ENCODE measurements at regions not wholly inside any gene's neighbourhood (a gene's known extent, or its start where the extent isn't known, plus 50 kb on each side); places are given as distances from the start of the nearest gene placed in this dataset.
A peak's percentile ranks its signal among the peaks of the same experiment; 100 is the strongest.

GRCh38 chr2:235378944-235379343, 114.9 kb upstream of the AGAP1 start:
- intact Hi-C loops (cut with DNase I): loop anchor here (10.0 kb wide), 1 partner anchor 244 kb away; no protein-coding TSS in a partner anchor

GRCh38 chr2:235381261-235381912, 112.5 kb upstream of the AGAP1 start:
- intact Hi-C loops (cut with DNase I): loop anchor here (10.0 kb wide), 1 partner anchor 117 kb away; no protein-coding TSS in a partner anchor
- no peak for DNase-seq

More at GRCh38 chr2:235378944-235379343, 114.9 kb upstream of the AGAP1 start:
- DNase-seq: no peak

DNA sequence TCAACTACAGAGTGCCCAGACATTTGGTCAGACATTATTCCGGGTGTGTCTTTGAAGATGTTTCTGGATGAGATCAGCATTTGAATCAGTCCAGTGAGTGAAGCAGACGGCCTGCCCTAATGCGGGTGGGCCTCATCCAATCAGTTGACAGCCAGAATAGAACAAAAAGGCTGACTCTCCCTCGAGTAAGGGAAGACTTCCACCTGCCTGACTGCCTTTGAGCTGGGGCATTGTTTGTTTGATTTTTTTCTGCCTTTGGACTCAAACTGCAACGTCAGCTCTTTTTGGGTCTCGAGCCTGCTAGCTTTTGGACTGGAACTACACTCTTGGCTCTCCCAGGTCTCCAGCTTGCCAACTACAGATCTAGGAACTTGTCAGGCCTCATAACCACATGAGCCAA, 111.7 kb upstream of the AGAP1 start:
- intact Hi-C loops (cut with DNase I): loop anchor here (10.0 kb wide), 1 partner anchor 117 kb away; no protein-coding TSS in a partner anchor
- DNase-seq: no peak

GRCh38 chr2:235382601-235383000, 111.2 kb upstream of the AGAP1 start:
- intact Hi-C loops (cut with DNase I): loop anchor here (10.0 kb wide), 1 partner anchor 118 kb away; no protein-coding TSS in a partner anchor
- DNase-seq: no peak

DNA sequence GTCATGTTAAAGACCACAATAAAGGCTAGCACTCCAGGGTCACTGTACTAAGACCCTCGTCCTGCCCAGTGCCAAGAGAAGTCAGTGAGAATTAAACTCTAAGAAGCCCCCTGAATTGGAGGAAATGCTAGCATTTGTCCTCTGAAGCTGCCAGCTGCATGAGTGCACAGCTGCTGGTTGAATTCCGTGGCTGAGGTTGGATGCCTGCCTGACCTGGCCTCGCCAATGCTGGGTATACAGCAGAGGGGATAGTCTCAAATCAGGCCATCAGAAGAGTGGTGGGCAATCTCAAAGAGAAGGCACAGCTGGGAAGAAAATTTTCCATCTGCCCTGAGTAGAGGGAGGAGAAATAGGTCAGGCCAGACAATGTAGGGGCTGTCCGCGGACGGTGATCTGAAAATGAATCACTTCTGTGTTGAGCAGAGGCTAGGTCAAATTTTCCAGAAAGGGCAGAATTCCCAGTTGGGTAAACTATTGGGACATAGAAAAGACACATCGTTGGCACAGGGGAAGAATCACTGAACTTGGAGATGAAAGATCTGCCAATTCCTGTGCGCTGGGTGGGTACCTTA, 110.5 kb upstream of the AGAP1 start:
- intact Hi-C loops (cut with DNase I): loop anchor here (10.0 kb wide), 1 partner anchor 119 kb away; no protein-coding TSS in a partner anchor
- peak in 2 of 10 donors; percentile 17 to 77 for DNase-seq

DNA sequence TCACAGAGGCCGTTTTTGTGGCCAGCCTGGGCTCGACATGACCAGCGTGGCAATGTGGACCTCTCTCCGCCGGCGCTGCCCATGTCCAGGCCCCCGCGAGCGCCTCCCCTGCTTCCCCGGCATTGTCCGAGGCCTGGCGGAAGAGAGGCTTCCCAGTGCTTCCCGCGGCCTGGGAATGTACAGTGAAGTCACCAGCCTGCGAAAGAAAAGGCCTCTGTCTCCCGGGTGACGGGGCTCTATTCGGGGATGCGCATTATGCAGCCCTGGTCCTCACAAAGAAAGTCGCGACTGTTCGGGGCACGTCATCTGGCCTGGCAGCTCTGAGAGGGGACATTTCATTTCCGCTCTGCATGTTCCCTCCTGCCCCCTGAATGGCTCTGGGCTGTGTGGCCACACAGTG, 109.2 kb upstream of the AGAP1 start:
- DNase-seq: peak; percentile 70 to 97 (median 85)
- intact Hi-C loops (cut with DNase I): loop anchor here (2.0 to 10.0 kb wide), 2 partner anchors 110 to 120 kb away; partner anchors contain the start of gene AGAP1

DNA sequence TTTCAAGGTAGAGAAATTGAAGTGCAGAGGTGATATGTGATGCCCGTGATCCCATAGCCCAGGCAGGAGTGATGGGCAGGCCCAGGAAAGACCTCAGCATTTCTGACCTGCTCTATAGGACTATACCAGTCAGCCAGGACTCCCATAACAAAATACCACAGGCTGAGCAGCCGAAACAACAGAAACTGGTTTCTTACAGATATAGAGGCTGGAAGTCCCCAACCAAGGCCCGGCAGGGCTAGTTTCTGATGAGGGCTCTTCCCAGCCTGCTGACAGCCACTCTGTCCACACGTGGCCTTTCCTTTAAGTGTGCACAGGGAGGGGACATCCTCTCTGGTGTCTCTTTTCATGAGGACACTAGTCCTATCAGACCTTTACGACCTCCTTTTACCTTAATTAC, 104.2 kb upstream of the AGAP1 start:
- intact Hi-C loops (cut with DNase I): loop anchor here (10.0 kb wide), 1 partner anchor 125 kb away; no protein-coding TSS in a partner anchor
- no peak for DNase-seq

GRCh38 chr2:235390108-235390815, 103.6 kb upstream of the AGAP1 start:
- intact Hi-C loops (cut with DNase I): no loop called here
- peak in 1 of 10 donors; percentile 46 for DNase-seq

DNA sequence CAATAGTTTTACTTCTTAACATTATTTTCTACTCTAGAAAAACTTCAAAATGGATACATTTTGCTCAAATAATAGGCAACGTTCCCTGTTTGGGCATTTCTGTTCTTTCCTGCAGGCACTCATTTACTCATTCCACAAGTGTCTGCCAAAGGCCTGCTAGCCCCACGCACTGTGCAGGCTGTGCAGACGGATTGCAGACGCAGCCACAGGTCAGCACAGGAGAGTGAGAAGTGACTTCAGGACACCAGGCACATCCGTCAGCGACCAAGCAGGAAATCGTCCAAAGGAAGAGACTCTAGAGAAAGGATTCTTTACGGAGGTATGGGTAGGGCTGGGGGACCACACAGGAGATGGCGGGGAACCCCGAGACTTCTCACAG, 103.0 kb upstream of the AGAP1 start:
- DNase-seq: no peak
- intact Hi-C loops (cut with DNase I): no loop called here

GRCh38 chr2:235391921-235392615, 101.8 kb upstream of the AGAP1 start:
- DNase-seq: peak in 4 of 10 donors; percentile 14 to 87 (median 50)
- intact Hi-C loops (cut with DNase I): no loop called here

- no peak for DNase-seq
- intact Hi-C loops (cut with DNase I): no loop called here
Measured at GRCh38 chr2:235394278-235394828, 99.5 kb upstream of the AGAP1 start.

DNA sequence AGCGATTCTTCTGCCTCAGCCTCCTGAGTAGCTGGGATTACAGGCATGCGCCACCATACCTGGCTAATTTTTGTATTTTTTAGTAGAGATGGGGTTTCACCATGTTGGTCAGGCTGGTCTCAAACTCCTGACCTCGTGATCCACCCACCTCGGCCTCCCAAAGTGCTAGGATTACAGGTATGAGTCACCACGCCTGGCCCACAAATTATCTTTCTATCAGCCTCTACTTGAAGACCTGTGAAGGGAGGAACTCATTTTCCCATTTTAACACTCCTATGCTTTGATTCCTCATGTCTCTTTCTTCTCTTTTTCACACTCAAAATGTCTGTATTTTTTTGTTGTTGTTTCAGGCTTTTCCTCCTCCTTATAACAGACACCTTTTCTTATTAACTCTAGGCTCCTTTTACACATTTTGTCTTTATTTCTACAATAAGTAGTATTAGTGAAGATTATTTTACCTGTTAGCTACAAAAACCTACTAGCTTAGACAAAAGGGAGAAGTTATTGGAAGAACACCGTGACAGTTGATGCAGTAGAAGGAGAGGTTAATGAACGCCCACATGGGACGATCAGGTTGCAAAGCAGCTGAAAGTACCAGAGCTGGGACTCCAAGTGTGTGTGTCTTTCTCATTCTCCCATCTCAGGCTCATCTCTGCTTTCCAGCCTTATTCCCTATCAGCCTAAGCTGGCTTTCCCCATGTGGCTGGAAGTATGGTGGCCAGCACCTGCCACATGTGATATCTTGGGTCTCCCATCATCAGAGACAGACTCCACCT, 97.6 kb upstream of the AGAP1 start:
- intact Hi-C loops (cut with DNase I): no loop called here
- DNase-seq: no peak

DNA sequence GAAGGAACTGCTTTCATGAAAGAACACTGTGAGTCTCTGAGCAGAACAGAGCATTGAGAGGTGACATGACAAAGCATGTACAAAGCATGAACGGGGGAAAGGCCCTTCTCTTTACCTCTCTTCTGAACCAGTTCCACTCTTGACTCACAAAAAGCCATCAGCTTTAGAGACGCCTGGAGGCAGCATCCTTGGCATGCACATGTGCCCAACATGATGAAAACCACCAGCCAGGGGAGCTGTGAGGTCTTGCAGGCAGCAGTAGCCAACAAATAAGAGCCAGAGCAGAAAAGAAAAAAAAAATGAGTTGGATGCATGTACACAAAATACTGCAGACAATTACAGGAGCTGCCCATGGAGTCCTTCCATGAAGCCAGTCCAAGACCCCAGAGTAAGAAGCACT, 95.5 kb upstream of the AGAP1 start:
- intact Hi-C loops (cut with DNase I): no loop called here
- no peak for DNase-seq

GRCh38 chr2:235399895-235400294, 93.9 kb upstream of the AGAP1 start:
- DNase-seq: no peak
- intact Hi-C loops (cut with DNase I): no loop called here

GRCh38 chr2:235402422-235402821, 91.4 kb upstream of the AGAP1 start:
- DNase-seq: no peak
- intact Hi-C loops (cut with DNase I): no loop called here

DNA sequence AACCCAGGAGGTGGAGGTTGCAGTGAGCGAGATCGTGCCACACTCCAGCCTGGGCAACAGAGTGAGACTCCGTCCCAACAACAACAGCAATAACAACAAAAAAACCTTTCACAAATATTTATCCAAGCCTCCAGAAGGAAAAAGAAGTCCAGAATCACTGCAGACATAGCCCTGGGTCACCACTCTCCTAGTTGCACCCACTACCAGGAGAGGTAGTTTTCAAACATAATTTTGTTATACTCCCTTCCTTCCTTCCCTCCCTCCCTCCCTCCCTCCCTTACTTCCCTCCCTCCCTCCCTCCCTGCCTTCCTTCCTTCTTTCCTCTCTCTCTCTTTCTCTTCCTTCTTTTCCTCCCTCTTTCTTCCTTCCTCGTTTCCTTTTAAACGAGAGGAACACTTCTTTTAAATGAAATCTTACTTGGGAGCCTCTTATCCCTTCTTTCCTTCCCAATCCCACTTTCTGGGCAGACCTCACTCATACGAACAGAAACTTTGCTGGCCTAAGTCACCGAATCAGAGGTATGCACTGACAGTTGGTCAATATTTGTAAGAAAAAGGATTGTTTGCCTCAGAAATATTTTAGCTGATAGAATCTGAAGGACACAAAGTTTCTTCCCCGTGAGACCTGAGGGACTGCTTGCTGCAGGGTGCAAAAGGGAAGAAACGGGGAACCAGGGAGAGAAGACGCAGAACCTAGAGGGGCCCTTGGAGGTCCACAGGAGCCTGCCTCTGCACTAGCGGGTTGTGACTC, 88.1 kb upstream of the AGAP1 start:
- DNase-seq: no peak
- intact Hi-C loops (cut with DNase I): no loop called here

- intact Hi-C loops (cut with DNase I): no loop called here
Measured at GRCh38 chr2:235406430-235406829, 87.4 kb upstream of the AGAP1 start.

GRCh38 chr2:235411905-235412485, 81.8 kb upstream of the AGAP1 start:
- no peak for DNase-seq
- intact Hi-C loops (cut with DNase I): no loop called here

More at GRCh38 chr2:235406430-235406829, 87.4 kb upstream of the AGAP1 start:
- no peak for DNase-seq

DNA sequence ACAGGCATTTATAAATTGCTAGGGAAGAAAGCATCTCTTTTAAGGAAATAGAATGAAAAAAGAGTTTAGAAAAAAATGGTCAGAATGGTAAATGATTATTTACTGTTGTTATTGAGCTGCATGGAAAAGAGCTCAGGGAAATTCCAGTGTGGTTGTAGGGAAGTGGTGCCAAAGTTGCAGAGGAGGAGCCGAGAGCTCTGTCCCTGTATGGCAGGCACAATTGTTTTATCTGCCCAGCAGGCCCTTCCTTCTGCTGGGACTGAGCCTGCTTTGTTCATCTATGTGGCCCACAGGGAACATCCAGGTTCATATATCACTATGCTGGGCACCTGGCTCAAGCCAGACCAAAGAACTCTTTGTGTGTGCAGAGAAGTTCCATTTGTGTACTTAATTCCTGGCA, 80.8 kb upstream of the AGAP1 start:
- intact Hi-C loops (cut with DNase I): no loop called here
- no peak for DNase-seq
